ENCODE measurements at regions not wholly inside any gene's neighbourhood (a gene's known extent, or its start where the extent isn't known, plus 50 kb on each side); places are given as distances from the start of the nearest gene placed in this dataset.
A peak's percentile ranks its signal among the peaks of the same experiment; 100 is the strongest.

- DNase-seq (ENCODE audit: extremely low read depth, low read depth): peak; percentile 56
- H3K4me3 ChIP-seq (replicated peaks; ENCODE audit: low read depth, low read length): no peak overlapping the region
- TF ChIP-seq CTCF (IDR thresholded peaks at IDR 0.05; ENCODE audit: low read depth, low read length, missing control alignments): no peak
Measured at GRCh38 chr3:40800343-40800742, 275.6 kb downstream of the ZNF621 start.

DNA sequence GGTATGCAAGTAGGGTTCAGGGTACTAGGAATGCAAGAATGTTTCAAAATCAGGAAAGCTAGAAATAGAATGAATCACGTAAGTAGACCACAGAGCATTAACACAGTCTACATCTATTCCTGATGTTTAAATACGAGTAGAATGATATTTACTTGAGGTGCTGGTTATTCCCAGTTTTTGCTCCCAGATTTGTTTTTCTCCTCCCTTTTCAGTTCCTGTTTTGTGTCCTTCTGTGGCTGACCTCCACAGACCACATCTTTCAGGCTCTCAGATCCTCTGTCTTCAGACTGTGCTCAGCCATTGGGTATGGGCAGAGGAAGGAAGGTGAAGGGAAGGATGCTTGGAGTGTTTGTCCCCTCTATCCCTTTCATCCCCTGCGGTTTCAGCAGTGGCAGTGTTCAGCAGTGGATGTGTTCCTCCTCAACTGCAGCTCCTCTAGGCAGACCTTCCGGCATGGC, 276.6 kb downstream of the ZNF621 start:
- no peak overlapping the region for H3K4me3 ChIP-seq (replicated peaks; ENCODE audit: low read depth, low read length)
- no peak for DNase-seq (ENCODE audit: extremely low read depth, low read depth)
- TF ChIP-seq CTCF (IDR thresholded peaks at IDR 0.05; ENCODE audit: low read depth, low read length, missing control alignments): no peak

- DNase-seq (ENCODE audit: extremely low read depth, low read depth): no peak
- H3K4me3 ChIP-seq (replicated peaks; ENCODE audit: low read depth, low read length): no peak overlapping the region
- no peak for TF ChIP-seq CTCF (IDR thresholded peaks at IDR 0.05; ENCODE audit: low read depth, low read length, missing control alignments)
Measured at GRCh38 chr3:40803311-40803710, 278.6 kb downstream of the ZNF621 start.

GRCh38 chr3:40805456-40805855, 280.7 kb downstream of the ZNF621 start:
- no peak overlapping the region for H3K4me3 ChIP-seq (replicated peaks; ENCODE audit: low read depth, low read length)
- TF ChIP-seq CTCF (IDR thresholded peaks at IDR 0.05; ENCODE audit: low read depth, low read length, missing control alignments): no peak
- no peak for DNase-seq (ENCODE audit: extremely low read depth, low read depth)

- no peak for DNase-seq (ENCODE audit: extremely low read depth, low read depth)
- no peak overlapping the region for H3K4me3 ChIP-seq (replicated peaks; ENCODE audit: low read depth, low read length)
- no peak for TF ChIP-seq CTCF (IDR thresholded peaks at IDR 0.05; ENCODE audit: low read depth, low read length, missing control alignments)
Measured at GRCh38 chr3:40810813-40811212, 286.1 kb downstream of the ZNF621 start.

- no peak for DNase-seq (ENCODE audit: extremely low read depth, low read depth)
- no peak overlapping the region for H3K4me3 ChIP-seq (replicated peaks; ENCODE audit: low read depth, low read length)
- no peak for TF ChIP-seq CTCF (IDR thresholded peaks at IDR 0.05; ENCODE audit: low read depth, low read length, missing control alignments)
Measured at GRCh38 chr3:40817017-40817416, 292.3 kb downstream of the ZNF621 start.

DNA sequence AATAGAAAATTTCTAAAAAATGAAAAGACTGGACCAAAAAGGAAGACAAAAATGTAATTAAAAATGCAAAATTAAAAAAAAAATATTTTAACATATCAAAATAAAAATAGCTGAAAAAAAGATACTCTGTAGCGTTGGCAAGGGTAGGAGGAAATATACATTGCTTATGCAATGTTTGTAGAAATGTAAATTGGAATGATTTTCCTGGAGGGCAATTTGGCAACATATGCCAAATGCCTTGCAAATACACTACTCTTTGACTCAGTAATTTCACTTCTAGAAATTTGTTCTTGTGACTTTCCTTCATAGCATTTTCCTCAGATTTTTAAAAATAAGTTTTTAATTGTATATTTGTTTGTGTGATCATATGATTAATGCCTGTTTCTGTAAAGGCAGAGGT, 296.6 kb downstream of the ZNF621 start:
- H3K4me3 ChIP-seq (replicated peaks; ENCODE audit: low read depth, low read length): no peak overlapping the region
- no peak for DNase-seq (ENCODE audit: extremely low read depth, low read depth)
- TF ChIP-seq CTCF (IDR thresholded peaks at IDR 0.05; ENCODE audit: low read depth, low read length, missing control alignments): no peak

Measured in HFF-Myc (cell line).